Astrocyte of the cerebellum (primary cell): ENCODE measurements at regions not wholly inside any gene's neighbourhood (a gene's known extent, or its start where the extent isn't known, plus 50 kb on each side); places are given as distances from the start of the nearest gene placed in this dataset.

Experiments used
- DNase-seq: peaks from one replicate; pipeline ENCODE4 v3.0.0-alpha.2; 2011; ENCODE audit warnings: low read depth
- H3K4me3 ChIP-seq: 2 replicates; pipeline ENCODE4 v1.5.1; 2011; ENCODE audit warnings: mild to moderate bottlenecking, low read depth, low read length, moderate library complexity
- CTCF ChIP-seq: IDR thresholded peaks from 2 replicates; pipeline ENCODE4 v1.5.1; 2012; ENCODE audit warnings: low read length, low read depth, moderate library complexity, mild to moderate bottlenecking; ENCODE audit errors: missing control alignments
- in situ Hi-C: cut with HindIII; loops from 2 replicates; pipeline ENCODE4 v1.10.0; 2017; ENCODE audit warnings: low sequenced_read_pairs

GRCh38 chr12:70045514-70045913 is 197.7 kb upstream of the CNOT2 start:
- H3K4me3 ChIP-seq, result no peak overlapping the region
- in situ Hi-C loops, result no loop called here
- no peak for TF ChIP-seq CTCF
- DNase-seq, result no peak

- in situ Hi-C loops, result no loop called here
- no peak for TF ChIP-seq CTCF
- no peak overlapping the region for H3K4me3 ChIP-seq
- no peak for DNase-seq
These were observed 194.5 kb upstream of the CNOT2 start for GRCh38 chr12:70048521-70049250.

- no peak overlapping the region for H3K4me3 ChIP-seq
- in situ Hi-C loops, result no loop called here
- no peak for TF ChIP-seq CTCF
- no peak for DNase-seq
These were observed 193.5 kb upstream of the CNOT2 start for GRCh38 chr12:70049596-70050360.

GRCh38 chr12:70052476-70052875 is 190.8 kb upstream of the CNOT2 start:
- DNase-seq, result no peak
- in situ Hi-C loops, result no loop called here
- H3K4me3 ChIP-seq, result no peak overlapping the region
- no peak for TF ChIP-seq CTCF

- DNase-seq, result no peak
- no peak overlapping the region for H3K4me3 ChIP-seq
- no peak for TF ChIP-seq CTCF
- in situ Hi-C loops, result no loop called here
These were observed 190.2 kb upstream of the CNOT2 start for GRCh38 chr12:70052931-70053497.

GRCh38 chr12:70059373-70059772 is 183.9 kb upstream of the CNOT2 start:
- in situ Hi-C loops, result no loop called here
- TF ChIP-seq CTCF, result no peak
- no peak overlapping the region for H3K4me3 ChIP-seq
- no peak for DNase-seq
